T-helper 1 cell (primary cell): ENCODE measurements at regions not wholly inside any gene's neighbourhood (a gene's known extent, or its start where the extent isn't known, plus 50 kb on each side); places are given as distances from the start of the nearest gene placed in this dataset.
"Not testable (repeated sequence)": the region's sequence is repeated elsewhere in the genome, so short reads cannot be mapped to it uniquely, and the experiment has no call there.

Experiments used
- DNase-seq, 5 donors: peaks; one replicate each; pipeline ENCODE4 v3.0.0-alpha.2; 2012 to 2020

DNA sequence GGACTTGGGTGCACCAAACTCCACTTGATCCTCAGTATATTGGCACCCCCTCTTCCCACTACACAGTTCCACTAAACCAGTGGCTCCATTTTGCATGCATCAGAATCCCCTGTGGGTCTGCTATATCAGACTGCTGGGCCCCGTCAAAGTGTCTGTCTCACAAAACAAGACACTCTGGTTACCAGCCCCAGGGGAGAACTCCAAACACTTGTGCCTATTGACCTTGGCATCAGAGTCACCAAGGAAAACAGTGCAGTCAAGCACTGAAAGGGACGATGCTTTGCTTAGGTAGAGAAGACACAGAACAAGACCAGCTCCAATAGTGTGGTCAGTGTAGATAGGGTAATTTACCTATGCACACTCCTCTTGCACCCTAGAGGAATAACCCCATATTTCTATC is 205.8 kb upstream of the RAI14 start:
- DNase-seq, result no peak

DNA sequence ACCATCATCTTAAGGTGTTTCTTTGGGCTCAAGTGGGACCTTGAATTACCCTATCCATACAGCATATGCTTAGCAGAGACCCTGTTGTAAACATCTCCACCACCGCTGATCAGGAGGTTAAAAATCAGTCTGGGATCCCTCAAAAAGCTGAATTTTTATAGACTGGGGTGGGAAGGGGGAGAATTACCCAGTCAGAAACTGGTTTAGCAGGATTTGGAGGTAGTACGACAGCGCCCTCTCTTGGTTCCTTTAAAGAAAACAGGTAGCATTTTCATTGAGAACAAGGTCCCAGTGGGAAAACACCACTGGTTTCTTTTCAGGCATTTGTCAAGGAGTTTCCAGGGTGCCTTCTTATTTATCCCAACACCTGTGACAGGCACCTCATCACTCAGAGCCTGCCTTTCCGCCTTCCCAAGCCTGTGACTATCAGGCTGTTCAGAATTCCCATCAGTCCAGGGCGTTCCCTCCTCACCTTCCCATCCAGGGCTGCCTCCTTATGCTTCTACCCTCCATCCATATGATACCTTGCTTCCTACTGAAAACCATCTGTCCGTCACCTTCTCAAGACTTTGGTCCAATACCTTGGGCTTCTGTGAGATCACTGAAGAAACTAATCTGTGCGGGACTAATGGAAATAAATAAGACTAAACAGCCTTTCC is 203.8 kb upstream of the RAI14 start:
- no peak for DNase-seq

DNA sequence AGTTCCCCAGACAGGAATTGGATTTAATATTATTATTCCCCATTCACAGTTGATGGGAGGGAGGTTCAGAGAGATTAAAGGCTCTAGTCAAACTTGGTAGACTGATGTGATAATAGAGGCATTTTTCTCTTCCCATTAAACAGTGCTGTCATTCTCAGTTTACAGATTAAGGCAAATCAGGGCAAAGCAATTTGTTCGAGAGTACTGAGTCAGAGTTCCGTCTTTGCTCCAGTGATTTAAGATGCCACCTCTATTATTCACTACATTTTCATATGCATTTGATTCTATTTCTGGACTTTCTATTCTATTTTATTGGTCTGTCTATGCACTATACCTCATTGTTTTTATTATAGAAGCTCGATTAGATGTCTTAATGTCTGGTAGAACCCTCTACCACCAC is 201.0 kb upstream of the RAI14 start:
- DNase-seq, result no peak

DNA sequence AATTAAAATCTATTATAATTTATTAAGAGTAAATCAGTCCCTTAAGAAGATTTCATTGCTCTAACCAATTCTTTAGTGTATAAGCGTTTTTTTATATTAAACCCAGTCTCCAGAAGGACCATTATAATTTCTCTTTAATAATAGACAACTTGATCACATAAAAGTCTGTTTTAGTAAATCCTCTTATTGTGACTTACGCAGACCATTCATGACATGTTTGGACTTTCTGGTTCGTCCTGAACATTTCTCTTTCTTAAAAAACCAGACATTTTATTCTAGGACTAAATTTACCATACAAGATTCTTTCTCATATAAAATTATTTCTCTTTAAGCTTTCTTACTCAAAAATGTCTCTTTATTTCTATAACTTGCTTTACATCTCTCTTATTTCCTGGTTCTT is 196.2 kb upstream of the RAI14 start:
- DNase-seq, result no peak

DNA sequence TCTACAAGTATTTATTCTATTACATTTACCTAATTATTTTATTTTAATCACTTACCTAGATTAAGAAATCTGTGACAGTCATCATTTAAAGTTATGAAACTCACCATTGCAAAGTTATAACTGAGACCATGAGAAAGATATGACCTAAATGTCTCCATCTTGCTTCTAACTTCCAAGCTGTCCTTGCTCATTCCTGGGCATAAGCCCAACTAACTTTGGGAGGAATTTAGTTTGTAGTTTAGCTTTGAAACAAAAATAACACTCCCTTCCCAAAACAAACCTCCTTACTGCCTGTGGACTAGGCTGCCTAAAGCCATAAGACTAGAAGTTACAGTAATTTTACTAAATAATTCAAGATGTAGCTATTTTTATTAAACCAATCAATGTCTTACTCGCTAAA is 195.6 kb upstream of the RAI14 start:
- no peak for DNase-seq

DNA sequence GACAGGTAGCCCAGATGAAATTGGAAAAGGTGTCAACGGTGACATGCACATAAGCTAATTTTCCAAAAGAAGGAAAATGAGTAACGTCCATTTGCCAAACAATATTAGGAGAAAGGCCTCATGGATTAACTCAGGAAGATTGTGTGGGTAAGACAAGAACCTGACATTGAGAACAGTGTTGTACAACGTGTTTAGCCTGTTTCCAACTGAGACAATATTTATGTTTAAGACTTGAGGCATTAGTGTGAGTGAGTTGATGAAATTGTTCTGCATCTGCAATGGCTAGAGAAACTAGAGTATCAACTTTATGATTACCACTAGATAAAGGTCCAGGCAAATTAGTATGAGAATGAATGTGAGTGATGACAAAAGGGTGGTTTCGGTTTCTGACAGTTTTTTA is 191.3 kb upstream of the RAI14 start:
- no peak for DNase-seq

DNA sequence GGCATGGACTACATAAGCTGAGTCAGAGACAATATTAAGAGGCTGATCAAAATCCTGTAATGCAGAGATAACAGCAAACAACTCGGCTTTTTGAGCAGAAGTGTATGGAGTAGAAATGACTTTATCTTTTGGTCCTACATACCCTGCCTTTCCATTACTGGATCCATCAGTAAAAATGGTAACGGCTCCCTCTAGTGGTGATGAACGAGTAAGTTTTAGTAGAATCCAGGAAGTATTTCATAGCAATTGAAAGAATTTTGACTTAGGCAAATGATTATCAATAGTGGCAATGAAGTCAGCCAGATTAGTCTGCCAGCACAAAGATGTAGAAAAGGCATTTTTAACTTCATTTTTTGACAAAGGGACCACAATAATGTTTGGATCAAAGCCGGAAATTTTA is 190.8 kb upstream of the RAI14 start:
- peak in 2 of 5 donors; percentile 4 to 36 for DNase-seq

DNA sequence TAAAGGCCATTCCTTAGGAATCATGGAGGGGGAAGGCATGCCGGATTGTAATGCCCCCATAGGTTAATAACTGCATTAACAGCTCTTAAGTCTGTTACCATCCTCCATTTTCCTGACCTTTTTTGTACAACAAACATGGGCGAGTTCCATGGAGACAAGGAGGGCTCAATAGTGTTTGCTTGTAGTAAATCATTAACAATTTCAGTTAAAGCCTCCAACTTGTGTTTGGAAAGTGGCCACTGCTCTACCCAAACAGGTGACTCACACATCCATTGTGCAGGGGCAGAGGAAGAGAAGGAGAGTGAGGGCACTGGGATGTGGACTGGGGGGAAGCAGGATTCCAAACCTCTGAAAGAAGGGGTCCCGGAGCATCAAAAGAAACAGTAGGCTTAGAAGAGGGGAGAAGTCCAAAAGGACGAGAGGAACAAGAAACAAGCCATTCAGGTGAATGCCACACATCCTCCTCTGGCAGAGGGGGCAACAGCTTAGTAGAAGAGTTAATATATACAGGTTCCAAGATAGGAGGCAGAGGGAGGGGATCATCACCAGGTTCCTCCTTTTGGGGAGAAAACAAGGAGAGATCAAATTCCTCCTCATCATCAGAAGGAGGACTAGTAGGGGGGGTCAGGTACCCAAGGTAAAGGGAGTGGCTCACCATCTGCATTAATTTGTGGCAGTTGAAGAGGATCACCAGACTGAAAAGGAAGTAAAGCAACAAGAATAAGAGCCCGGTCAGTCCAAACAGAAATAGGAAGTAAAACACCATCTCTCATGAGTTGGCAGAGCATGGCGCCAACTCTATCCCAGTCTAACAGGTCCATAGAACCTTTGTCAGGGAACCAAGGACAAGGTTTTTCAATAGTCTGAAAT is 189.4 kb upstream of the RAI14 start:
- DNase-seq, result not testable (repeated sequence)

DNA sequence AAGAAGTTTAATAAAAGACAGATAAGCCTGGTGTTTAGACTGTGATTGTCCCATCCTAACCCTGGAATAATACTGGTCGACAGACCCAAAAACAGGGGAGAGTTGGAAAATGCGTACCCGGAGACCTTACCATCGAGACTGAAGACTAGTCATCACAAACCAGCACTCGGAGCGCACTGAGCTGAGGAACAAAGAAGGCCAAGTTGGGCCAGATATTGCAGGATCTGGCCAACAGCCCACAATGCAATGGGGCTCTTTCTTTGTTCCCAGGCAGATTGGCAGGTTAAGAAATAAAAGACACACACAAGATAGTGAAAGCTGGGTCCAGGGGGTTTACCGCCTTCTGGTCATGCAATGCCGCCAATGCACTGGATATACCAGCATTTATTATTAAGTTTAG is 188.7 kb upstream of the RAI14 start:
- no peak for DNase-seq

DNA sequence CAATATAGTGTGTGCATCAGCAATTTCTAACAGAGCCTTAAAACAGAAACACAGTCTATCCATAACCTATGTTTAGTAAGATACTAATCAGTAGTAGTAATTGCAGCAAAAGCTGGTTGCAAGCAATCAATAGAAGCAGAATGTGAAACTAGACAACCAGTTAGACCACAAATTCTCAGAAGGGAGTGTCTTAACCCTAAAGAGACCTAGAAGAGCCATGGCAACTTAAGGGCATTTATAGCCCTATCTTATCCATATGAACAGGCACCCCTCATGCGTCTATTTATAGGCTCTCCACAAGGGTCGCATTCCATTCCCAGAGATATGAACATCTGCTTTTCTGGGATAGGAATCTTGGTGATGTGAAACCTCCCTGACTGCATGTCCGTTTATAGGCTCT is 188.1 kb upstream of the RAI14 start:
- DNase-seq, result peak in 1 of 5 donors; percentile 7

DNA sequence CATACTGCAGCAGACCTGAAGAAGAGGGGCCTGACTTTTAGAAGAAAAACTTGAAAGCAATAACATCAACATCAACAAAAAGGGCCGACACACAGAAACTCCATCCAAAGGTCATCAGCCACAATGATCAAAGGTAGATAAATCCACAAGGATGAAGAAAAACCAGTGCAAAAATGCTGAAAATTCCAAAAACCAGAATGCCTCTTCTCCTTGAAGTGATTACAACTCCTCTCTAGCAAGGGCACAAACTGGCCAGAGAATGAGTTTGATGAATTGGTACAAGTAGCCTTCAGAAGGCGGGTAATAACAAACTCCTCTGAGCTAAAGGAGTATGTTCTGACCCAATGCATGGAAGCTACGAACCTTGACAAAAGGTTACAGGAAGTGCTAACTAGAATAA is 186.2 kb upstream of the RAI14 start:
- DNase-seq, result no peak

DNA sequence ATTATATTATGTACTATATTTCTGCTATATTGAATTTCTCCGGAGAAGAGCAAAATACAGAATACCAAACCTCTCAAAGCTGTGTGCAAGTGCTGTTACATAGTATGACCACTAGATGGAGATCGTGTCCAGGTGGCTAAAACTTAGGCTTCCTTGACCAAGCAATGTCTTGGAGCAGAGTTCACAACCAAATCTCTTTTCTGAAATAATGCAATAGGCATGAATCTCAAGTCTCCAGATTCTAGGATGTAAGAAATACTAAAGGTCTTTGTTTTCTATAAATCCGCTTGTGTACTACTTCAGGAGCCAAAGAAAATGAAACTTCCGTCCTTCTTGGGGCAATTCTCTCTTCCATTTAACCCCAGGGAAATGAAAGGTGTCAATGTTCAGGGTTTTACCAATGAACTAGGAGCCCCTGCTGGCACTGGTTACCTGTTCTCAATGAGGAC is 181.5 kb upstream of the RAI14 start:
- DNase-seq, result peak in 1 of 5 donors; percentile 18

DNA sequence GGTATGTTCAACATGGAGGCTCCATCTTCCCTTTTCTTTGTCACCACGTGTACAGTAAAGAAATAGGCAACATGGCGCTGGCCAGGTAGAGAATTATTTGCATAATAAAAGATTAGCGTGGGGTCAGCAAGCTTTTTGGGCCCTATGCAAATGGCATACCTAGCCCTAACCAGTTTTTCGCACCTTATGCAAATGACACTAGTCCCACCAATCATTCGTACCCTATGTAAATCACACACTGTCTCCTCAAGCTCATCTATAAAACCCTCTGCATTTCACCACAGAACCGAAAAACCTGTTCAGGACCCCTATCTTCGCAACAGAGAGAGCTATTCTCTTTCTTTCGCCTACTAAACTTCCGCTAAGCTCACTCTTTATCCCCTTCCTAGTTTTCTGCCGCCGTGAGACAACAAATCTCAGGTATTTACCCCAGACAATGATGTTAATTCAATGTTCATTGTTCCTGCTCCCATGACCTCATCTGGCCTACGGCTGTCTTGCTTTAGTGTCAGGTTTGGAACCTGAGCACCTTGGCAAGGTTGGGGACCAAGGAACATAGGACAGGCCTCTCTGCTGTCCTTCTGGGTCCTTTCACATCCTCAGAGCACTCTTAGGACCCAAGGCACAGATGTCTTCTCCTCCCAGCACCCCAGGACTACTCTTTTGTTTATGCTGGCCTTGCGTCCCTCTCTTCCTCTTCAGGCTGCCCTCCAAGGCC is 180.7 kb upstream of the RAI14 start:
- DNase-seq, result no peak

DNA sequence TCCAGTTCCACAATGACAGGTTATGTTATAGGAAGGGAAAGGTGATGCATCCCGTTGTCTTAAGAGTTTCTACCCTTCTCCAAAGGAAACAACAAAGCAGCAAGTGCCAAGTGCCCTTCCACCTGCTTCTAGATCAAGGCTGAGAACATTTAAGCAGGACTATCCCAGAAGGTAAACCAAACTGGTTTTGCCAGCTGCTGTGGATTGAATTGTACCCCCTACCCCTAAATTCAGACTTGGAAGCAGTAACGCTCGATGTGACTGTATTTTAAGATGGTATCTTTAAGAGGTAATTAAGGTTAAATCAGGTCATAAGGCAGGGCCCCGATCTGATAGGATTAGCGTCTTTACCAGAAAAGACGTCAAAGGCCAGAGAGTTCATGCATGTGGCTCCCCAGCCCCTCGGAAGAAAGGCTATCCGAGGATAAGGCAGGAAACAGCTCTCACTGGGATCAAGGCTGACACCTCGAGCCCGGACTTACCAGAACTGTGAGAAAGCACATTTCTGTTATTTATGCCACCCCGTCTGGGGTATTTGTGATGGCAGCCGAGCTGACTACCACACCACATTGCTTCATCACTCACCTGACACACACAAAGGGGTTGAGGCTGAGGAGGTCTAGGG is 179.1 kb upstream of the RAI14 start:
- no peak for DNase-seq

DNA sequence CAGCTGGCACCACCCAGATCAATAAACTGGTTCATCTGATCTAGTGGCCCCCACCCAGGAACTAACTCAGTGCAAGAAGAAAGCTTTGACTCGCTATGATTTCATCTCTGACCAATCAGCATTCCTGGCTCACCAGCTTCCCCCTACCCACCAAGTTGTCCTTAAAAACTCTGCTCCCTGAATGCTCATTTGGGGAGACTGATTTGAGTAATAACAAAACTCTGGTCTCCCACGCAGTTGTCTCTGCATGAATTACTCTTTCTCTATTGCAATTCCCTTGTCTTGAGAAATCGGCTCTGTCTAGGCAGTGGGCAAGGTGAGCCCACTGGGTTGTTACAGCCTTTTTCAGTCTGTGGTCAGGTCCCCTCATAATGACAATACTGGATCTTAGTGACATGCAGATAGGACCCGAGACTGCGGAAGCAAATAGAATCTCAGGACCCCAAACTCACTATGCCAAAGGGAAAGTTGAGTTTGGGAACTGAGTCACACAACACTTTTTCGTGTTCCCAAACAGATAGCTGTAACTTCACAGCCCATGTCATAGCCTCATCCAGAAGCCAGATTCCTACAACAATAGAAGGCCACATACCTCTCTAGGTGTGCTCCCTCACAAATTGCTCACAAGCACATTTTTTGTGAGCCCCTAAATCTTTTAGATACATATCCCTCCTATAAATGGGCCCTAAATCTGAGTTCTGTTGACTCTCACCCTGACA is 175.2 kb upstream of the RAI14 start:
- no peak for DNase-seq

DNA sequence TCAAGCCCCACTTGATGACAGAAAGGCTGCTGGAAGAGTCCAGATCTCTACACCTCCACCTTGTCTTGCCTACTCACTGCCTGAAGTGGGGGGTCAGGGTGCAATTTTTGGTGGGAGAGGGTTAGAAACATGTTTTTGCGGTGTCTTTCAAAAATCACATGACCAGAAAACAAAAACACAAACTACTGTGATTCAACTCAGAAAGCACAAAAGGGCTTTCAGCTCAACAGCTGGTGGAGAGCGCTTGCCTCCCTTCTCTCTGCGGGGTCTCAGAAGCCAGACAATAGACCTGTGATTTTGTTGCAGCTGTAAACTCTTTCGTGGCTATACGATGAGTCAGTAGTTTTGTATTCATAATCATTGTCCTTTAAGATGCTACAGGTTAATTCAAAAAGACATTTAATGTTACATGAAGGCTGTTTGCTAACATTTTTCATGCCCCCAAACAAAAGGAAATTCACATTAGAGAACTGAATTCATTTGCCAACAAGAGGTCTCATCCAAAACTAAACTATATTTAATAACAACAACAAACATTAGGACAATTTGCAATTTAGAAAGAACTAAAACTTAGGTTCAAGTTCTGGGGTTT is 172.6 kb upstream of the RAI14 start:
- no peak for DNase-seq

DNA sequence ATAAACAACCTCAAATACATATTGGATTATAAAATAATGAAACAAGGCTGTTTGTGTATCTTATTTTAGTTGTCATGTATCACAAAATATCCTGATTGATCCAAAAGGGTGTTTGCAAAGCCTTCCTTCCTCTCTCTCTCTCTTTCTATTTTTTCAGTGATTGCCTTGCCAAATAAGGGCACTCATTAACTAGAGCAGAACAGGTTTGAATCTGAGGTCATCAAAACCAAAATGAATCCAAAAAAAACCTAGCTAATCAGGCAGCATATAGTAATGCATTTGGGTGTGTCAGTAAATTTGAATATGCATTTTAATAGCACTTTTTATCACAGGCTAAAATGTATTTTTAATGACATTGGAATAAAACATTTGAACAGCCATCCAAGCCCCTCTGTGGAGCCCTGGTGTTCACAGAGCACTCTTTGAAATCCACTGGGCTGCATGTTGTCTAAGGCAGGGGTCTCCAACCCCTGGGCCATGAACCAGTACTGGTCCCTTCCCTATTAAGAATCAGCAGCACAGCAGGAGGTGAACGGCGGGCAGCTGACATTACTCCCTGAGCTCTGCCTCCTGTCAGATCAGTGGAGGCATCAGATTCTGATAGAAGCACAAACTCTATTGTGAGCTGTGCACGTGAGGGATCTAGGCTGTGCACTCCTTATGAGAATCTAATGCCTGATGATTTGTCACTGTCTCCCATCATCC is 171.8 kb upstream of the RAI14 start:
- no peak for DNase-seq

DNA sequence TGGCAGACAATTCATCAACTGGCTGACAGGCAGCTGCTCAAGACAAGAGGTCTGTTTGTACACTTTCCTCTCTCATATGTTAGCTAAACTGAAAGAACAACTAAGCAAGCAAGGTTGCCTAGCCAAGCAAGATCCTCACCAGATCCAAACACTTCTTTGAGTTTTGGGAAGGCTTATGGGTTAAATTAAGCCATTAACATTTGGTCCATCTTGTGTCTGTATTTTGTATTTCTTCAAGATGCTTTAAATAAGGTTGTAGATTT is 170.4 kb upstream of the RAI14 start:
- DNase-seq, result no peak

DNA sequence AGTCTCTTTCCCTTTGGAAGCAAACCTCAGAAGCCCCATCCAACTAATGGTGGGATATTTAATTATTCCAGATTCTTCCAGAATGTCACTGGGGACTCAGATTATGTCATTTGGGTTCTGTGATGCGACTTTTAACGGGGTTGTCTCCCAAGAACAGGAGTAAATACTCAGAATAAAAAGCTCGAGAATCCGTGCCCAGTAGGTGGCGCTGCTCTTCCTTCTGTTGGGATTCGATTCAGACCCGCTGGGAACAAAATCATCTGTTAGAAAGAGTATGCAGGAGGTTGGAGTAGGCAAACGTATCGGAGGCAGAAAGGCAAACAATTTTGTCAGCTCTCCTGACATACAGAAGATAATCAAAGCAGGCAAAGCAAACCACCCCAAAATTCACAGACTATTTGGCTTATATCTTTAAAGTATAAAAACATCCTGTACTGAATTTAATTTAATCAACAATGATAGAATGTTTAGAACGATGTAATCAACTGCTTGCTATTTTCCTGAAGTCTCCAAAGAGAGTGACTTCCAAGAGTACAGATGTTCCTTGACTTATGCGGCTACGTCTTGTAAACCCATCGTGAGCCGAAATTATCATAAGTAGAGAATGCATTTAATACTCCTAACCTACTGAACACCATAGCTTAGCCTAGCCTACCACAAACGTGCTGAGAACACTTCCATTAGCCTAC is 169.8 kb upstream of the RAI14 start:
- peak in 4 of 5 donors; percentile 34 to 52 (median 42) for DNase-seq

DNA sequence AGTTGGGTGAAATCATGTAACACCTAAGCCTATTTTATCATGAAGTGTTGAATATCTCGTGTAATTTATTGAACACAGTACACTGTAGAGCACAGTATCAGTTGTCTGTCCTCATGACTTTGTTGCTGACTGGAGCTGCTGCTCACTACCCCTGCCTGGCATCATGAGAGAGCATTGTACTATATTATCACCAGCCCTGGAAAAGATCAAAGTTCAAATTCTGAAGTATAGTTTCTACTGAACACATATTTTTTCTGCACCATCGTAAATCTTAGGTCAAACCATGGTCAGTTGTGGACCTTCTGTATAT is 169.3 kb upstream of the RAI14 start:
- DNase-seq, result no peak

DNA sequence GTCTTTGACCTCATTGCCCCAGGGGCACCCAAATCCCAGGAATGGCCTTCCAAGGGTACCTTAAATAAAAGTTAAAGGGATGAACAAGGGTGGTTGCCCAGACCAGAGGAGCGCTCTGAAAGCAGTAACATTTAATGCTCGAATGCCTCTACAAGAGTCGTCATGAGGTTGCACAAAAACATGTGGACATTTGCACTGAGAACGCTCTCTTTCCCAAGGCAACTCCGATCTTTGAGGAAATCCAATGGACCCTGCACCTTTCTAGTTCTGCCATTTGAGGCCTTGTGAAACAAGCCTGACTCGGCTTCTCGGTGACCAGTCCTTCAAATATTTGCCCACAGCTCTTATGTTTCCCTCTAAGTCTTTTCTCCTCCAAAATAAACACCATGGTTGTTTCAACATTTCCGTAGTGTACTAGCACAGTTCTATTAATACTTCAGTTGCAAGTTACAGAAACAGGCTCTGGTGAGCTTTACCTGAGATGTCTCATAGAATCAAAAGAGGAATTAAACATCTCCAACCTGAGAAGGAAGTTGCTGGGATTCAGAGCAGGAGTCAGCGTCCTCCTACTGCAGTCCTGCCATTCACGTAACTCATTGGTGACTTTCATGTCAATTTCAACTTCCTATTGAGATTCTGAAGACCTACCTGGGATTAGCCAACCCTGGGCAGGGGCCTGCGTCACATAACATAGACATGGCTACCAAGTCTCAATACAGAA is 168.8 kb upstream of the RAI14 start:
- no peak for DNase-seq
